Activated B cell treated with CpG ODN at 0.5 μM for 24 hours (primary cell): ENCODE measurements at regions not wholly inside any gene's neighbourhood (a gene's known extent, or its start where the extent isn't known, plus 50 kb on each side); places are given as distances from the start of the nearest gene placed in this dataset.
"Not testable (repeated sequence)": the region's sequence is repeated elsewhere in the genome, so short reads cannot be mapped to it uniquely, and the experiment has no call there.

ENCODE experiments used
- ATAC-seq: fragments of 200-7000 bp; cut with Tn5 transposase; one replicate; pipeline ENCODE4 v1.10.0; 2021; ENCODE audit warnings: low read depth, mild to moderate bottlenecking, moderate library complexity
- CTCF ChIA-PET: fragments of 350-600 bp; sonication (Branson Sonifier 250); formaldehyde crosslinking; loops from one replicate; lab custom pipeline; 2021; ENCODE audit warnings: antibody characterized with exemption; lab: Charles Lee
- POLR2A ChIA-PET: fragments of 350-600 bp; sonication (Branson Sonifier 250); formaldehyde crosslinking; loops from one replicate; lab custom pipeline; 2021; ENCODE audit warnings: antibody characterized with exemption; lab: Charles Lee
- DNase-seq: peaks from one replicate; pipeline ENCODE4 v3.0.0; 2022
- H3K27ac Mint-ChIP-seq: one replicate; pipeline ENCODE4 v1.8.0; 2020; ENCODE audit warnings: mixed read lengths
- H3K27me3 Mint-ChIP-seq: one replicate; pipeline ENCODE4 v1.8.0; 2021; ENCODE audit warnings: mixed read lengths
- H3K36me3 Mint-ChIP-seq: one replicate; pipeline ENCODE4 v1.8.0; 2021; ENCODE audit warnings: low read depth, mixed read lengths
- H3K4me1 Mint-ChIP-seq: one replicate; pipeline ENCODE4 v1.8.0; 2021; ENCODE audit warnings: mixed read lengths
- H3K4me3 Mint-ChIP-seq: one replicate; pipeline ENCODE4 v1.8.0; 2020; ENCODE audit warnings: mild to moderate bottlenecking, mixed read lengths
- H3K9me3 Mint-ChIP-seq: one replicate; pipeline ENCODE4 v1.8.0; 2020; ENCODE audit warnings: mixed read lengths
- CTCF ChIP-seq: fragments of 200-600 bp; IDR thresholded peaks from one replicate; pipeline ENCODE4 v1.8.0; 2022; ENCODE audit warnings: antibody characterized with exemption, mild to moderate bottlenecking
- intact Hi-C: fragments of 100-400 bp; cut with micrococcal nuclease; formaldehyde crosslinking; loops from one replicate; pipeline ENCODE4 v1.15.1; 2024

GRCh38 chr20:5469111-5469510, 141.7 kb downstream of the GPCPD1 start:
- intact Hi-C loops: no loop called here
- no peak for ATAC-seq
- no peak for DNase-seq
- ChIA-PET POLR2A (no interaction called here), CTCF (no interaction called here)
- H3K27me3 Mint-ChIP-seq: peaks cover 15% of the 10 kb centered on the region
- TF ChIP-seq CTCF: no peak
- H3K27ac Mint-ChIP-seq: no peak overlapping the region
- no peaks in the 10 kb centered on the region for H3K4me1 Mint-ChIP-seq
- no peak overlapping the region for H3K4me3 Mint-ChIP-seq
- H3K36me3 Mint-ChIP-seq: no peaks in the 10 kb centered on the region
- no peaks in the 10 kb centered on the region for H3K9me3 Mint-ChIP-seq

GRCh38 chr20:5467086-5467485, 143.7 kb downstream of the GPCPD1 start:
- no peak for ATAC-seq
- Mint-ChIP-seq H3K27me3 (peaks cover 15% of the 10 kb centered on the region), H3K36me3 (no peaks in the 10 kb centered on the region), H3K27ac (no peak overlapping the region), H3K4me3 (no peak overlapping the region), H3K9me3 (no peaks in the 10 kb centered on the region), H3K4me1 (no peaks in the 10 kb centered on the region)
- no peak for TF ChIP-seq CTCF
- intact Hi-C loops: no loop called here
- POLR2A ChIA-PET: no interaction called here
- no peak for DNase-seq
- CTCF ChIA-PET: no interaction called here

- ChIA-PET CTCF (no interaction called here), POLR2A (no interaction called here)
- TF ChIP-seq CTCF: no peak
- no peak overlapping the region for H3K4me3 Mint-ChIP-seq
- H3K36me3 Mint-ChIP-seq: no peaks in the 10 kb centered on the region
- H3K9me3 Mint-ChIP-seq: peaks cover 3% of the 10 kb centered on the region
- H3K27me3 Mint-ChIP-seq: peaks cover 28% of the 10 kb centered on the region
- intact Hi-C loops: no loop called here
- H3K27ac Mint-ChIP-seq: no peak overlapping the region
- ATAC-seq (no peak), DNase-seq (no peak)
- no peaks in the 10 kb centered on the region for H3K4me1 Mint-ChIP-seq
Observed at GRCh38 chr20:5465604-5465927, 145.2 kb downstream of the GPCPD1 start.

- TF ChIP-seq CTCF: no peak
- intact Hi-C loops: no loop called here
- H3K4me1 Mint-ChIP-seq: no peaks in the 10 kb centered on the region
- no peak for DNase-seq
- peaks cover 31% of the 10 kb centered on the region for H3K27me3 Mint-ChIP-seq
- no peak overlapping the region for H3K27ac Mint-ChIP-seq
- peaks cover 3% of the 10 kb centered on the region for H3K9me3 Mint-ChIP-seq
- ChIA-PET CTCF (no interaction called here), POLR2A (no interaction called here)
- H3K4me3 Mint-ChIP-seq: no peak overlapping the region
- H3K36me3 Mint-ChIP-seq: no peaks in the 10 kb centered on the region
- ATAC-seq: no peak
Observed at GRCh38 chr20:5464901-5465603, 145.8 kb downstream of the GPCPD1 start.

- DNase-seq (no peak), ATAC-seq (no peak)
- H3K4me3 Mint-ChIP-seq: no peak overlapping the region
- H3K27ac Mint-ChIP-seq: no peak overlapping the region
- no peaks in the 10 kb centered on the region for H3K36me3 Mint-ChIP-seq
- CTCF ChIA-PET: no interaction called here
- POLR2A ChIA-PET: no interaction called here
- no peak for TF ChIP-seq CTCF
- intact Hi-C loops: no loop called here
- H3K9me3 Mint-ChIP-seq: peaks cover 3% of the 10 kb centered on the region
- H3K27me3 Mint-ChIP-seq: peaks cover 36% of the 10 kb centered on the region
- H3K4me1 Mint-ChIP-seq: no peaks in the 10 kb centered on the region
Observed at GRCh38 chr20:5463007-5463686, 146.4 kb upstream of the PROKR2 start.

GRCh38 chr20:5453745-5454144, 137.0 kb upstream of the PROKR2 start:
- H3K4me1 Mint-ChIP-seq, H3K4me3 Mint-ChIP-seq, H3K9me3 Mint-ChIP-seq, ATAC-seq, H3K27me3 Mint-ChIP-seq, POLR2A ChIA-PET, intact Hi-C loops, CTCF ChIA-PET, H3K36me3 Mint-ChIP-seq, H3K27ac Mint-ChIP-seq, DNase-seq: not testable (repeated sequence)

GRCh38 chr20:5453316-5453715, 136.6 kb upstream of the PROKR2 start:
- H3K36me3 Mint-ChIP-seq, H3K9me3 Mint-ChIP-seq, H3K4me3 Mint-ChIP-seq, intact Hi-C loops, ATAC-seq, H3K4me1 Mint-ChIP-seq, H3K27me3 Mint-ChIP-seq, CTCF ChIA-PET, H3K27ac Mint-ChIP-seq, POLR2A ChIA-PET, DNase-seq: not testable (repeated sequence)

GRCh38 chr20:5452691-5453090, 135.9 kb upstream of the PROKR2 start:
- H3K36me3 Mint-ChIP-seq, H3K9me3 Mint-ChIP-seq: not testable (repeated sequence)

More at GRCh38 chr20:5452691-5453090, 135.9 kb upstream of the PROKR2 start:
- H3K27ac Mint-ChIP-seq, DNase-seq, intact Hi-C loops, H3K4me1 Mint-ChIP-seq, H3K4me3 Mint-ChIP-seq, POLR2A ChIA-PET, CTCF ChIA-PET, ATAC-seq: not testable (repeated sequence)
- H3K27me3 Mint-ChIP-seq: peaks cover 10% of the 10 kb centered on the region
